GM04503 (cell line): ENCODE measurements at regions not wholly inside any gene's neighbourhood (a gene's known extent, or its start where the extent isn't known, plus 50 kb on each side); places are given as distances from the start of the nearest gene placed in this dataset.

Source experiments
- DNase-seq: peaks from one replicate; pipeline ENCODE4 v3.0.0-alpha.2; 2012; ENCODE audit warnings: low read depth

GRCh38 chr12:92650228-92650822 is 52.5 kb upstream of the PLEKHG7 start:
- no peak for DNase-seq

GRCh38 chr12:92649511-92650227 is 53.1 kb upstream of the PLEKHG7 start:
- DNase-seq = peak; percentile 52

GRCh38 chr12:92648242-92649031 is 54.4 kb upstream of the PLEKHG7 start:
- no peak for DNase-seq

- no peak for DNase-seq
Measured at GRCh38 chr12:92641291-92641690, 61.5 kb upstream of the PLEKHG7 start.

GRCh38 chr12:92640691-92641090 is 62.1 kb upstream of the PLEKHG7 start:
- DNase-seq = no peak

- DNase-seq = no peak
Measured at GRCh38 chr12:92639017-92639416, 63.8 kb upstream of the PLEKHG7 start.

- DNase-seq = no peak
Measured at GRCh38 chr12:92634730-92635129, 68.1 kb upstream of the PLEKHG7 start.

GRCh38 chr12:92634202-92634601 is 68.6 kb upstream of the PLEKHG7 start:
- no peak for DNase-seq

- DNase-seq = no peak
Measured at GRCh38 chr12:92630968-92631367, 71.8 kb upstream of the PLEKHG7 start.

GRCh38 chr12:92629349-92630065 is 73.3 kb upstream of the PLEKHG7 start:
- DNase-seq = no peak

GRCh38 chr12:92628476-92628875 is 74.3 kb upstream of the PLEKHG7 start:
- DNase-seq = no peak

- no peak for DNase-seq
Measured at GRCh38 chr12:92627511-92627910, 75.3 kb upstream of the PLEKHG7 start.

- DNase-seq = no peak
Measured at GRCh38 chr12:92625639-92626310, 77.0 kb upstream of the PLEKHG7 start.

- DNase-seq = no peak
Measured at GRCh38 chr12:92624236-92624635, 78.6 kb upstream of the PLEKHG7 start.

GRCh38 chr12:92623386-92623785 is 79.4 kb upstream of the PLEKHG7 start:
- DNase-seq = no peak

- DNase-seq = no peak
Measured at GRCh38 chr12:92621833-92622232, 81.0 kb upstream of the PLEKHG7 start.

- DNase-seq = no peak
Measured at GRCh38 chr12:92621312-92621711, 81.5 kb upstream of the PLEKHG7 start.

- no peak for DNase-seq
Measured at GRCh38 chr12:92619730-92620684, 82.8 kb upstream of the PLEKHG7 start.

- DNase-seq = no peak
Measured at GRCh38 chr12:92619026-92619425, 83.8 kb upstream of the PLEKHG7 start.

- DNase-seq = no peak
Measured at GRCh38 chr12:92615703-92616102, 87.1 kb upstream of the PLEKHG7 start.

- no peak for DNase-seq
Measured at GRCh38 chr12:92615086-92615485, 87.7 kb upstream of the PLEKHG7 start.
